ENCODE measurements at regions not wholly inside any gene's neighbourhood (a gene's known extent, or its start where the extent isn't known, plus 50 kb on each side); places are given as distances from the start of the nearest gene placed in this dataset.

DNA sequence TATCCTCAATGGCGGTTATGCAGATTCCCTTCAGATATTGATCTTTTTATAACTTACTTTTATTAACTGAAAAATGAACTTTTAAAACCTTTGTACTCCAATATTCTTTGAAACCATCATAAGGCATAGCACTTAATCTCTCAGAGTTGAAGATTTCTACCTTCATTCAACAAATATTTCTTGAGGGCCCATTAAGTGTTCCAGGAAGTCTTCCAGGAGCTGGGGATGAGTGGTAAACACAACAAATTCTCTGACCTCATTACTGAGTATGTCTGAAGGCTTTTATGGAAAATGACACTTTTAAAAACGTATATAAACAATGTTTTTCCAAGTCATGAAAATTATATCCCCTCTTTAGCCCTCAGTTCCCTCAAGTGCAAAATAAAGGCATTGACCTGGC, 575.3 kb upstream of the IL12A start:
- H3K4me1 Mint-ChIP-seq: no peaks in the 10 kb centered on the region
- Histone ChIP-seq H3K27ac (ENCODE audit: low read depth) (no peak overlapping the region), H3K4me1 (ENCODE audit: insufficient read depth) (no peaks in the 10 kb centered on the region), H3K4me3 (no peak overlapping the region), H4K20me1 (replicated peaks; ENCODE audit: insufficient read depth) (no peaks in the 10 kb centered on the region), H3K27me3 (ENCODE audit: insufficient read depth) (no peaks in the 10 kb centered on the region), H3K4me2 (no peak overlapping the region), H3K79me2 (replicated peaks; ENCODE audit: insufficient read depth) (no peaks in the 10 kb centered on the region), H2AFZ (no peak overlapping the region), H3K9me2 (ENCODE audit: insufficient read depth) (no peaks in the 10 kb centered on the region), H3K36me3 (ENCODE audit: insufficient read depth) (no peaks in the 10 kb centered on the region), H3F3A (replicated peaks; ENCODE audit: low read depth) (no peaks in the 10 kb centered on the region)
- no peak overlapping the region for H3K4me3 Mint-ChIP-seq
- H3K27ac Mint-ChIP-seq: no peak overlapping the region
- DNase-seq (ENCODE audit: low spot score) (no peak), ATAC-seq (no peak)
- peaks cover 8% of the 10 kb centered on the region; the same call in 2 of the 3 replicates for H3K36me3 Mint-ChIP-seq (ENCODE audit: low read depth)
- peaks cover 39% of the 10 kb centered on the region for H3K9me3 Mint-ChIP-seq
- no peaks in the 10 kb centered on the region for H3K27me3 Mint-ChIP-seq (ENCODE audit: insufficient read depth, low read depth, poor library complexity)
- TF ChIP-seq CREB1 (CRISPR knock-in tag; IDR thresholded peaks at IDR 0.05; ENCODE audit: low read depth) (no peak), ZNF331 (CRISPR knock-in tag; IDR thresholded peaks at IDR 0.05; ENCODE audit: low read depth) (no peak), POLR2AphosphoS5 (IDR thresholded peaks at IDR 0.05; ENCODE audit: low read depth) (no peak), EZH2 (IDR thresholded peaks at IDR 0.05; ENCODE audit: low read depth, unreplicated experiment) (no peak), EZH2phosphoT487 (IDR thresholded peaks at IDR 0.05; ENCODE audit: unreplicated experiment) (no peak), STAT1 (IDR thresholded peaks at IDR 0.05; ENCODE audit: unreplicated experiment) (no peak), ZNF114 (CRISPR knock-in tag; IDR thresholded peaks at IDR 0.05) (no peak), JUNB (IDR thresholded peaks at IDR 0.05; ENCODE audit: unreplicated experiment) (no peak)
- TF ChIP-seq, protein P1, sequence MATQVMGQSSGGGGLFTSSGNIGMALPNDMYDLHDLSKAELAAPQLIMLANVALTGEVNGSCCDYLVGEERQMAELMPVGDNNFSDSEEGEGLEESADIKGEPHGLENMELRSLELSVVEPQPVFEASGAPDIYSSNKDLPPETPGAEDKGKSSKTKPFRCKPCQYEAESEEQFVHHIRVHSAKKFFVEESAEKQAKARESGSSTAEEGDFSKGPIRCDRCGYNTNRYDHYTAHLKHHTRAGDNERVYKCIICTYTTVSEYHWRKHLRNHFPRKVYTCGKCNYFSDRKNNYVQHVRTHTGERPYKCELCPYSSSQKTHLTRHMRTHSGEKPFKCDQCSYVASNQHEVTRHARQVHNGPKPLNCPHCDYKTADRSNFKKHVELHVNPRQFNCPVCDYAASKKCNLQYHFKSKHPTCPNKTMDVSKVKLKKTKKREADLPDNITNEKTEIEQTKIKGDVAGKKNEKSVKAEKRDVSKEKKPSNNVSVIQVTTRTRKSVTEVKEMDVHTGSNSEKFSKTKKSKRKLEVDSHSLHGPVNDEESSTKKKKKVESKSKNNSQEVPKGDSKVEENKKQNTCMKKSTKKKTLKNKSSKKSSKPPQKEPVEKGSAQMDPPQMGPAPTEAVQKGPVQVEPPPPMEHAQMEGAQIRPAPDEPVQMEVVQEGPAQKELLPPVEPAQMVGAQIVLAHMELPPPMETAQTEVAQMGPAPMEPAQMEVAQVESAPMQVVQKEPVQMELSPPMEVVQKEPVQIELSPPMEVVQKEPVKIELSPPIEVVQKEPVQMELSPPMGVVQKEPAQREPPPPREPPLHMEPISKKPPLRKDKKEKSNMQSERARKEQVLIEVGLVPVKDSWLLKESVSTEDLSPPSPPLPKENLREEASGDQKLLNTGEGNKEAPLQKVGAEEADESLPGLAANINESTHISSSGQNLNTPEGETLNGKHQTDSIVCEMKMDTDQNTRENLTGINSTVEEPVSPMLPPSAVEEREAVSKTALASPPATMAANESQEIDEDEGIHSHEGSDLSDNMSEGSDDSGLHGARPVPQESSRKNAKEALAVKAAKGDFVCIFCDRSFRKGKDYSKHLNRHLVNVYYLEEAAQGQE (IDR thresholded peaks at IDR 0.05; ENCODE audit: unreplicated experiment): no peak
- TF ChIP-seq, protein P2, sequence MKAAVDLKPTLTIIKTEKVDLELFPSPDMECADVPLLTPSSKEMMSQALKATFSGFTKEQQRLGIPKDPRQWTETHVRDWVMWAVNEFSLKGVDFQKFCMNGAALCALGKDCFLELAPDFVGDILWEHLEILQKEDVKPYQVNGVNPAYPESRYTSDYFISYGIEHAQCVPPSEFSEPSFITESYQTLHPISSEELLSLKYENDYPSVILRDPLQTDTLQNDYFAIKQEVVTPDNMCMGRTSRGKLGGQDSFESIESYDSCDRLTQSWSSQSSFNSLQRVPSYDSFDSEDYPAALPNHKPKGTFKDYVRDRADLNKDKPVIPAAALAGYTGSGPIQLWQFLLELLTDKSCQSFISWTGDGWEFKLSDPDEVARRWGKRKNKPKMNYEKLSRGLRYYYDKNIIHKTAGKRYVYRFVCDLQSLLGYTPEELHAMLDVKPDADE (IDR thresholded peaks at IDR 0.05): no peak
- TF ChIP-seq, protein P3, sequence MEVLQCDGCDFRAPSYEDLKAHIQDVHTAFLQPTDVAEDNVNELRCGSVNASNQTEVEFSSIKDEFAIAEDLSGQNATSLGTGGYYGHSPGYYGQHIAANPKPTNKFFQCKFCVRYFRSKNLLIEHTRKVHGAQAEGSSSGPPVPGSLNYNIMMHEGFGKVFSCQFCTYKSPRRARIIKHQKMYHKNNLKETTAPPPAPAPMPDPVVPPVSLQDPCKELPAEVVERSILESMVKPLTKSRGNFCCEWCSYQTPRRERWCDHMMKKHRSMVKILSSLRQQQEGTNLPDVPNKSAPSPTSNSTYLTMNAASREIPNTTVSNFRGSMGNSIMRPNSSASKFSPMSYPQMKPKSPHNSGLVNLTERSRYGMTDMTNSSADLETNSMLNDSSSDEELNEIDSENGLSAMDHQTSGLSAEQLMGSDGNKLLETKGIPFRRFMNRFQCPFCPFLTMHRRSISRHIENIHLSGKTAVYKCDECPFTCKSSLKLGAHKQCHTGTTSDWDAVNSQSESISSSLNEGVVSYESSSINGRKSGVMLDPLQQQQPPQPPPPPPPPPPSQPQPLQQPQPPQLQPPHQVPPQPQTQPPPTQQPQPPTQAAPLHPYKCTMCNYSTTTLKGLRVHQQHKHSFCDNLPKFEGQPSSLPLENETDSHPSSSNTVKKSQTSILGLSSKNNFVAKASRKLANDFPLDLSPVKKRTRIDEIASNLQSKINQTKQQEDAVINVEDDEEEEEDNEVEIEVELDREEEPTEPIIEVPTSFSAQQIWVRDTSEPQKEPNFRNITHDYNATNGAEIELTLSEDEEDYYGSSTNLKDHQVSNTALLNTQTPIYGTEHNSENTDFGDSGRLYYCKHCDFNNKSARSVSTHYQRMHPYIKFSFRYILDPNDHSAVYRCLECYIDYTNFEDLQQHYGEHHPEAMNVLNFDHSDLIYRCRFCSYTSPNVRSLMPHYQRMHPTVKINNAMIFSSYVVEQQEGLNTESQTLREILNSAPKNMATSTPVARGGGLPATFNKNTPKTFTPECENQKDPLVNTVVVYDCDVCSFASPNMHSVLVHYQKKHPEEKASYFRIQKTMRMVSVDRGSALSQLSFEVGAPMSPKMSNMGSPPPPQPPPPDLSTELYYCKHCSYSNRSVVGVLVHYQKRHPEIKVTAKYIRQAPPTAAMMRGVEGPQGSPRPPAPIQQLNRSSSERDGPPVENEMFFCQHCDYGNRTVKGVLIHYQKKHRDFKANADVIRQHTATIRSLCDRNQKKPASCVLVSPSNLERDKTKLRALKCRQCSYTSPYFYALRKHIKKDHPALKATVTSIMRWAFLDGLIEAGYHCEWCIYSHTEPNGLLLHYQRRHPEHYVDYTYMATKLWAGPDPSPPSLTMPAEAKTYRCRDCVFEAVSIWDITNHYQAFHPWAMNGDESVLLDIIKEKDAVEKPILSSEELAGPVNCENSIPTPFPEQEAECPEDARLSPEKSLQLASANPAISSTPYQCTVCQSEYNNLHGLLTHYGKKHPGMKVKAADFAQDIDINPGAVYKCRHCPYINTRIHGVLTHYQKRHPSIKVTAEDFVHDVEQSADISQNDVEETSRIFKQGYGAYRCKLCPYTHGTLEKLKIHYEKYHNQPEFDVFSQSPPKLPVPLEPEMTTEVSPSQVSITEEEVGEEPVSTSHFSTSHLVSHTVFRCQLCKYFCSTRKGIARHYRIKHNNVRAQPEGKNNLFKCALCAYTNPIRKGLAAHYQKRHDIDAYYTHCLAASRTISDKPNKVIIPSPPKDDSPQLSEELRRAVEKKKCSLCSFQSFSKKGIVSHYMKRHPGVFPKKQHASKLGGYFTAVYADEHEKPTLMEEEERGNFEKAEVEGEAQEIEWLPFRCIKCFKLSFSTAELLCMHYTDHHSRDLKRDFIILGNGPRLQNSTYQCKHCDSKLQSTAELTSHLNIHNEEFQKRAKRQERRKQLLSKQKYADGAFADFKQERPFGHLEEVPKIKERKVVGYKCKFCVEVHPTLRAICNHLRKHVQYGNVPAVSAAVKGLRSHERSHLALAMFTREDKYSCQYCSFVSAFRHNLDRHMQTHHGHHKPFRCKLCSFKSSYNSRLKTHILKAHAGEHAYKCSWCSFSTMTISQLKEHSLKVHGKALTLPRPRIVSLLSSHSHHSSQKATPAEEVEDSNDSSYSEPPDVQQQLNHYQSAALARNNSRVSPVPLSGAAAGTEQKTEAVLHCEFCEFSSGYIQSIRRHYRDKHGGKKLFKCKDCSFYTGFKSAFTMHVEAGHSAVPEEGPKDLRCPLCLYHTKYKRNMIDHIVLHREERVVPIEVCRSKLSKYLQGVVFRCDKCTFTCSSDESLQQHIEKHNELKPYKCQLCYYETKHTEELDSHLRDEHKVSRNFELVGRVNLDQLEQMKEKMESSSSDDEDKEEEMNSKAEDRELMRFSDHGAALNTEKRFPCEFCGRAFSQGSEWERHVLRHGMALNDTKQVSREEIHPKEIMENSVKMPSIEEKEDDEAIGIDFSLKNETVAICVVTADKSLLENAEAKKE (CRISPR knock-in tag; IDR thresholded peaks at IDR 0.05): no peak
- TF ChIP-seq, protein P4, sequence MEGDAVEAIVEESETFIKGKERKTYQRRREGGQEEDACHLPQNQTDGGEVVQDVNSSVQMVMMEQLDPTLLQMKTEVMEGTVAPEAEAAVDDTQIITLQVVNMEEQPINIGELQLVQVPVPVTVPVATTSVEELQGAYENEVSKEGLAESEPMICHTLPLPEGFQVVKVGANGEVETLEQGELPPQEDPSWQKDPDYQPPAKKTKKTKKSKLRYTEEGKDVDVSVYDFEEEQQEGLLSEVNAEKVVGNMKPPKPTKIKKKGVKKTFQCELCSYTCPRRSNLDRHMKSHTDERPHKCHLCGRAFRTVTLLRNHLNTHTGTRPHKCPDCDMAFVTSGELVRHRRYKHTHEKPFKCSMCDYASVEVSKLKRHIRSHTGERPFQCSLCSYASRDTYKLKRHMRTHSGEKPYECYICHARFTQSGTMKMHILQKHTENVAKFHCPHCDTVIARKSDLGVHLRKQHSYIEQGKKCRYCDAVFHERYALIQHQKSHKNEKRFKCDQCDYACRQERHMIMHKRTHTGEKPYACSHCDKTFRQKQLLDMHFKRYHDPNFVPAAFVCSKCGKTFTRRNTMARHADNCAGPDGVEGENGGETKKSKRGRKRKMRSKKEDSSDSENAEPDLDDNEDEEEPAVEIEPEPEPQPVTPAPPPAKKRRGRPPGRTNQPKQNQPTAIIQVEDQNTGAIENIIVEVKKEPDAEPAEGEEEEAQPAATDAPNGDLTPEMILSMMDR (conservative IDR thresholded peaks at IDR 0.05; ENCODE audit: low read depth in 2 of 2): no peak
